Head of caudate nucleus (tissue), 42 donors: ENCODE measurements at regions not wholly inside any gene's neighbourhood (a gene's known extent, or its start where the extent isn't known, plus 50 kb on each side); places are given as distances from the start of the nearest gene placed in this dataset.

ENCODE experiments used
- DNase-seq, 42 donors: peaks; one replicate each; pipeline versions ENCODE4 v3.0.0 to v3.0.0-alpha.2; 2020 to 2021; ENCODE audit warnings: mixed read lengths in 7 of 42
- intact Hi-C: fragments of 100-400 bp; cut with DNase I; formaldehyde crosslinking; loops from one replicate; pipeline ENCODE4 v1.15.0; 2022

GRCh38 chr16:65532846-65533245 lies 411.0 kb upstream of the CDH11 start:
- no peak for DNase-seq
- intact Hi-C loops = no loop called here

- DNase-seq = no peak
- intact Hi-C loops = no loop called here
Observed at GRCh38 chr16:65532258-65532657, 410.4 kb upstream of the CDH11 start.

GRCh38 chr16:65531475-65531874 lies 409.6 kb upstream of the CDH11 start:
- no peak for DNase-seq
- intact Hi-C loops = no loop called here

- intact Hi-C loops = no loop called here
- no peak for DNase-seq
Observed at GRCh38 chr16:65525707-65526106, 403.8 kb upstream of the CDH11 start.

- intact Hi-C loops = no loop called here
- DNase-seq = no peak
Observed at GRCh38 chr16:65524997-65525396, 403.1 kb upstream of the CDH11 start.

GRCh38 chr16:65524231-65524630 lies 402.4 kb upstream of the CDH11 start:
- intact Hi-C loops = no loop called here
- DNase-seq = no peak

- intact Hi-C loops = no loop called here
- DNase-seq = no peak
Observed at GRCh38 chr16:65523283-65523944, 401.6 kb upstream of the CDH11 start.

- DNase-seq = no peak
- intact Hi-C loops = no loop called here
Observed at GRCh38 chr16:65522412-65522811, 400.5 kb upstream of the CDH11 start.

GRCh38 chr16:65521633-65522328 lies 399.9 kb upstream of the CDH11 start:
- DNase-seq = no peak
- intact Hi-C loops = no loop called here

- intact Hi-C loops = no loop called here
- no peak for DNase-seq
Observed at GRCh38 chr16:65519402-65519801, 397.5 kb upstream of the CDH11 start.

GRCh38 chr16:65515193-65515592 lies 393.3 kb upstream of the CDH11 start:
- intact Hi-C loops = no loop called here

GRCh38 chr16:65510850-65511249 lies 389.0 kb upstream of the CDH11 start:
- DNase-seq = no peak
- intact Hi-C loops = no loop called here

More at GRCh38 chr16:65515193-65515592, 393.3 kb upstream of the CDH11 start:
- DNase-seq = no peak

GRCh38 chr16:65510241-65510640 lies 388.4 kb upstream of the CDH11 start:
- no peak for DNase-seq
- intact Hi-C loops = no loop called here

GRCh38 chr16:65509172-65509571 lies 387.3 kb upstream of the CDH11 start:
- intact Hi-C loops = no loop called here
- DNase-seq = no peak

- intact Hi-C loops = no loop called here
- no peak for DNase-seq
Observed at GRCh38 chr16:65500919-65501318, 379.1 kb upstream of the CDH11 start.

GRCh38 chr16:65500007-65500406 lies 378.1 kb upstream of the CDH11 start:
- DNase-seq = no peak
- intact Hi-C loops = no loop called here

GRCh38 chr16:65499566-65499965 lies 377.7 kb upstream of the CDH11 start:
- intact Hi-C loops = no loop called here
- no peak for DNase-seq

GRCh38 chr16:65497571-65497970 lies 375.7 kb upstream of the CDH11 start:
- DNase-seq = peak in 8 of 42 donors; percentile 11 to 51 (median 26)
- intact Hi-C loops = no loop called here

GRCh38 chr16:65495106-65495505 lies 373.2 kb upstream of the CDH11 start:
- intact Hi-C loops = no loop called here
- DNase-seq = no peak

GRCh38 chr16:65494609-65495008 lies 372.7 kb upstream of the CDH11 start:
- intact Hi-C loops = no loop called here
- no peak for DNase-seq

GRCh38 chr16:65494080-65494479 lies 372.2 kb upstream of the CDH11 start:
- DNase-seq = no peak
- intact Hi-C loops = no loop called here
